DOHH2 (cell line): ENCODE measurements at regions not wholly inside any gene's neighbourhood (a gene's known extent, or its start where the extent isn't known, plus 50 kb on each side); places are given as distances from the start of the nearest gene placed in this dataset.

Experiments
- CTCF ChIP-seq: fragments of 200-600 bp; sonication (generic); IDR thresholded peaks from one replicate; pipeline ENCODE4 v1.5.1; 2014; ENCODE audit warnings: antibody characterized with exemption, mild to moderate bottlenecking, low read depth, low read length; ENCODE audit not compliant: poor library complexity, severe bottlenecking
- EZH2phosphoT487 ChIP-seq: fragments of 200-600 bp; sonication (generic); IDR thresholded peaks from 2 replicates; pipeline ENCODE4 v1.6.1; 2017; ENCODE audit warnings: borderline replicate concordance, mild to moderate bottlenecking, antibody characterized with exemption, low read length, moderate library complexity, mixed read lengths

- TF ChIP-seq CTCF: no peak
- TF ChIP-seq EZH2phosphoT487: no peak
Observed at GRCh38 chr5:90267646-90268045, 141.9 kb downstream of the CETN3 start.
